SH-SY5Y (cell line): ENCODE measurements at regions not wholly inside any gene's neighbourhood (a gene's known extent, or its start where the extent isn't known, plus 50 kb on each side); places are given as distances from the start of the nearest gene placed in this dataset.

ENCODE experiments used
- GATA2 ChIP-seq: IDR thresholded peaks from 2 replicates; pipeline ENCODE4 v1.6.1; 2011; ENCODE audit warnings: mild to moderate bottlenecking, low read depth, low read length
- GATA3 ChIP-seq: IDR thresholded peaks from 2 replicates; pipeline ENCODE4 v1.6.1; 2011; ENCODE audit warnings: low read depth, mild to moderate bottlenecking, low read length, moderate library complexity

- no peak for TF ChIP-seq GATA3
- no peak for TF ChIP-seq GATA2
Observed at GRCh38 chr10:43821103-43821502, 172.4 kb upstream of the ZNF32 start.
